HG03175 (cell line): ENCODE measurements at regions not wholly inside any gene's neighbourhood (a gene's known extent, or its start where the extent isn't known, plus 50 kb on each side); places are given as distances from the start of the nearest gene placed in this dataset.

Source experiments
- ATAC-seq: cut with Tn5 transposase; IDR thresholded peaks from one replicate; pipeline ENCODE4 v1.9.1; 2021; ENCODE audit warnings: mild to moderate bottlenecking, moderate library complexity; ENCODE audit not compliant: unreplicated experiment

DNA sequence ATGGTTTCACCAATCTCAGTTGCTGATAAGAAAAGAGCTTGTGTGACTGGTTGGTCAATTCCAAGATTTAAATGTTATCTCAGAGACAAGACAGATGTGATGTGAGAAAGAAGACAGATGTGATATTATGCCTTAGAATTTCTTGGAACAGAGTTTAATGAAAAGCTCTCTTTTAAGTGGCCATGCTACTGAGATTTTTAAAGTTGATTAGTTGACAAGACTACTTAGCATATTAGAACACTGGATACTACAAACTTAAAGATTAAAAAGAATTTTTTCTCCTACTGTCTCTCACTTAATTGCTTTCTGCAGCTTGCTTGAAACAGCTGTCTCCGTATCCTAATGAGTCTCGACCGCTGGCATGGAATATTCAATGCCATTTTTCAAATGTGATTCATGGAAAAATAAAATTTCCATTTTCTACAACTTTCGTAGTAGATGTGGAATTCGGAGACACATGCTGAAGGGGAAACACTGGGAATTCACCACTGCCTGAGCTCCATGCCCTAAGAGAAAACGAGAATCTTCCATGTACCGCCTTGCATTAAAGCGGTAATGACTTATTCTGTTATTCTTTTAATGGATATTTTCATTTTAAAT lies 634.2 kb upstream of the SETBP1 start:
- no peak for ATAC-seq

DNA sequence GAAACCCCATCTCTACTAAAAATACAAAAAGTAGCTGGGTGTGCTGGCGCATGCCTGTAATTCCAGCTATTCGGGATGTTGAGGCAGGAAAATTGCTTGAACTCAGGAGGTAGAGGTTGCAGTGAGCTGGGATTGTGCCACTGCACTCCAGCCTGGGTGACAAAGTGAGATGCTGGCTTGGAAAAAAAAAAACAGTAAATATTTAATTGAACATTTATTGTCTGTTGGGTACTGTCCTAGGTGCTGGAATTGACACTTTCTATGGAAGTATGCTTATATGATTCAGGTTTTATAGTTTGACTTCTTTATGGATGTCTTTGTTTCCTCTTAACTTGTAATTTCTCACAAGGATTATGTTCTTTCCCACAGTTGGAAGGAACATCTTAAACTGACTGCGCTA lies 633.1 kb upstream of the SETBP1 start:
- ATAC-seq, result no peak

DNA sequence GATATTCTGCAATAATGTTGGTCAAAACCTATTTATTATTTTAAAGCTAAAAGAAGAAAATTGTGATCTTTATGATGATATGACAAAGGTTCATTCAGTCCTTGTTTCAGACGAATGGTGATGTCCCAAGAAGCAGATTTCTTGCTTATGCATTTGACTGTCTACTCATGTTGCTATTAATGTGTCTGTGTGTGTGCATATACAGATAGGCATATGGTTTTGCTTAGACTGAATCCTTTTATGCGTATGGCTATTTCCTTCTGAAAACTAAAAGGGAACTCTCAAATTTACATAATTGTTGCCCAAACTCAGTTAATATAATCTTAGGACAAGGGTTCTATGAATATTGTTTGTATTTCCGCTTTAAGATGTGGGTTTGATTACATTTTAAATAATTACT lies 632.3 kb upstream of the SETBP1 start:
- no peak for ATAC-seq

DNA sequence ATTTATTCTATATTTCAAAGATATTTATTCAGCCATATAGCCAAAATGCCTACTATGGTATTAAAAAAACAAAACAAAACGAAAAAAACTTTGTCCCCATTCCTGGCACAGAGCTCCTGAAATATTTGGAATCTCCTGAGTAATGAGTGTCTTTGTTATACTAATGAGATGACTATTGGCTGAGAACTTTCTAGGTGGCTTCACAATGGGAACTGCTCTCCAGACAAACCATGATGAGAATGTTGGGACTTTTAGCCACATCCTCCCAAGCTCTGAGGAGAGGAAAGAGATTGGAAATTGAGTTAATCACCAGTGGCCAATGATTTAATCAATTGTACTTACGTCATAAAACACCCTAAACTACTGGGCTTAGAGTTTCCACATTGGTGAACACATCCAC lies 631.8 kb upstream of the SETBP1 start:
- no peak for ATAC-seq

DNA sequence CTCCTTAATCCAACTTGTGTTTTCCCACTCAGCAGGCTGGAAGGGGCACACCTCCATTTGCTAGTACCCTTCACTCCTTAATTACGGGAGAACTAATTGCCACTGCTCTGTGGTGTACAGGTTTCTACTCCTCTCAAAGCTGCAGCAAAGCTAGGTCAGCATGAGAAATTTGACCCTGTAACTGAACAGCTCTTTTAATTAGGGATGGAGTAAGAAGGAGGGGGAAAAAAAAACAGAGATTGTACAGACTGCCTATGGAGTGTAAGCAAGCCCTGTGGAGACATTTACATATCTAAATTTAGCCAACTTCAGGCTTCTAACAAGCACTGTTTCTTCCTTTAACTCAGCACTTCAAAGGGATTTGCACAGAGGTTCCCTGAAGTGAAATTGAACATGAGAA lies 629.7 kb upstream of the SETBP1 start:
- ATAC-seq, result no peak

DNA sequence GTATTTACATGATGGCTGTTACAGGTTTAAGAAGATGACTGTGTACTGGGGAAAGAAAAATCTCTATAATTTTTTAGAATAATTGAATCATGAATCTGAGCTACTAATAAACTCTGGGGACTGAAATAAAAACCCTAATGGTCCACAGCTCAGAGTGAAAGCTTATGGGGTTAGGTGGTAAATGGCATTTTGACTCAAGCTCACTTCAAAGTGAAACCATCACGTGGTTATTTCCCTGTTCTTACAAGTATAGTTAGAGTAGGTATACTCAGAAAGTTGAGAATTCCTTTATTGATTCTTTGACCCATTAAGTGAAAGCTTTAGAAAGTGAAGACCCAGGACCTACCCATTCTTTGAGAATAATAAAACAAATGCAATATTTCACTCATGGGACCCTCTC lies 626.2 kb upstream of the SETBP1 start:
- no peak for ATAC-seq

DNA sequence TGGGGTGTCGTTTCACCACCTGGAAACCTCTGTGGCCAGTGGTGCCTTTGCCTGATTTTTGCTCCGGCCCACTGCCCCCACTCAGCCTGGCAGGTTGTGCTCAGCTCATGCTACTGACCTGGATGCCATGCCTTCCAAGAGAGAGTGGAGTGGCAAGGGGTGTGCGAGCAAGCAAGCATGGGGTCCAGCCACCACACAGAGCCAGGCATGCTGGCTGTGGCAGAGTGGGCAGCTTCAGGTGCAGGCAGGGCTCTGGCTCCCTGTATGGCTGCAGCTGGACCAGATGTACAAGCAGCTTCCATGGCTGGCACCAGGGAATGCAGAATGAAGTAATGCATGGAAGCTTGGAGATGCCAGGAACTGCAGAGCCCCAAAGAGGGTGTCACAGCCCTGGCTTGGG lies 620.5 kb upstream of the SETBP1 start:
- ATAC-seq, result no peak

DNA sequence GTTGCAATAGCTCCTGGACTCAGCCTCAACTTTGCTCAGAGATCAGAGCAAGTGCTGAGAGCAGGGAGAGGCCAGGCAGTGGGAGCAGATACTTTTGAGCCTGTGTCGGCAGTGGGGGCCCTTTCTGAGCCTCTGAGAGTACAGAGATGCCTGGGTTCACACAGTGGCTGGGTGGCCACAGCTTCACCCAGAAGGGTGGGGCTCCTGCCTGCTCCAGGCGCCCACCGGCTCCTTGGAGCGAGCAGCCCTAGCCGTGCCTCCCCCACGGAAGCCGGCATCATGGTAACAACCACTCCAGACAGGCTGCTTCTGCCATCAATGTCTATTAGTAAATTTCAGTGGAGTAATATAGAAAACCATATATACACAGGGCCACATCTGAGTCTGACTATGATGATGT lies 619.2 kb upstream of the SETBP1 start:
- no peak for ATAC-seq

DNA sequence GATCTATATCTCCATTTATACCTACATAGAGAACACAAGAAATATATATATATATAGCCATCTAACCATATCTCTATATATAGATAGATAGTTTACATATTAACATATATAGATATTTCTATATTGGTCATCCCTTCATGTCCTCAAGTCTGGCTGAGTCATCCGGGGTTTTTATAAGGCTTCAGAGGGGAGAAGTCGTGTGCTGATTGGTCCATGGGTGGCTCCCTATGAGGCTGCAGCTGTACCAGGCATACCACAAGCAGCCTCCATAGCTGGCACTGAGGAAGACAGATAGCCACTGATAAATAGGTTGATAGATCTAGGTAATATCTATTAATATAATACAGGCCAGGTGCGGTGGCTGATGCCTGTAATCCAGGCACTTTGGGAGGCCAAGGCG lies 618.3 kb upstream of the SETBP1 start:
- ATAC-seq, result no peak

DNA sequence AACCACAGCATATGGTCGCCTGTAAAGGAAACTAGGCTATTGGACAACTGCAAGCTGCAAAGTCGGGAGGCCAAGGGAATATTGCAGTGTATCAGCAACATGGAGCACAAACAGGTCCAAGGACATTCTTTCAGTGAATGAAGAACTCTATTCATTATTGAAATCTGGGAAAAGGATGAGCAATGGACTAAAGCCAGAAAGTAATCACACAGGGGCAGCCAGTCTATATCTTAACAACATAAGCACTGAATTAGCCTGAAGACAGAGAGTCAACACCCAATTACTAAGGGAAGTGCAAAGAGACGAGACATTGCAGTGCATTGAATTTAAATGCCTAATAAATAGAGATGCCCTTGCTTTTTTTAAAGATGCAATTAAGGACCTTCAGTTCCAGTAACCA lies 615.5 kb upstream of the SETBP1 start:
- no peak for ATAC-seq

DNA sequence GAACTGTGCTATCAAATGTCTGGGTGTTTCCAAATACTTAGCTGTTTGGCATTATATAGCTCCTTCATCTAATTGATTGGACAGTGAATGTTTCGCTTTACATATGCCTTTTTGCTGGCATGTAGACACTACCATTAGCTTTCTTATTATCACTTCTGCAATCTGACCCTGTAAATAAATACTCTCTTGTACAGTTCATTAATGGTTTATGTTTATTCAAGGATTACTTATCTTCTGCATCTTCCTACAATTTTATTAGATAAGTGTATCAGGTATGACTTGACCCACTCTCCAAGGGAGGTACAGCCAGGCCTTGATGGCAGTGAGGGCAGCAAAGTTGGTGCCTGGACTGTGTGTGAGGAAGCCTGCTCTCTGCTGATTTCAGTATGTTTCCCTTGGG lies 614.1 kb upstream of the SETBP1 start:
- ATAC-seq, result no peak

DNA sequence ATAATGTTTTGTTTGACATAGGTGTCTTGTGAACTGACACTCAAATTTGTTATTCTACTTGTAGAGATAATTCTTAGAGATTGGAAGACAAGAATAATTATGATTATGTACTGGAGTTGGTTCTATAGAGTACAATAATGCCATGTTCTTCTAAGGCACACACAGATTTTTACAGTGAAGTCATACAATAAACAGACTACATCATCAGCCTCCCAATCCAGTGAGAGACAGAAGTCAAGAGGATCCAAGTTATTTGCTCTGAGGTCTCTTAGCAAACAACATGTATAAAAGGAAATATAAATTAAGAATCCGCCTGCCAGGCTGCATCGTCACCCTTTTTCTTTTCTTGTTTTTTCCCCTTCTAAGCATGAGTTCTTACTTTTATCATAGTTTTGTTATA lies 613.5 kb upstream of the SETBP1 start:
- ATAC-seq, result no peak

DNA sequence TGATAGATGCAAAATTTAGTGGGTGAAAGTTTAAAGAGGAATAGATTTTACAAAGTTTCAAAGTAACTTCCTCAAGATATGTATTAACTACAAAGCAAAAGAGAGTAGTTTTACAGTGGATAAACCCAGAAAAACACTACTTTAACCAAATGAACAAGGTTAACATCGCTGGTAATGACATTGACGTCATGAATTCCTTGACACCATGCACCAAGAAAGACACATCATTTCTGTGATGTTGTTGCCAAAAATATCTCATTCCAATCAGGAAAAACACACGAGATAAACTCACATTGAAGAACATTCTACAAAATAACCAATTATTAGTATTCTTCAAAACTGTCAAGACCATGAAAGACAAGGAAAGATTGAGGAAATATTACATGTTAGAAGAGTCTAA lies 605.6 kb upstream of the SETBP1 start:
- ATAC-seq, result no peak

DNA sequence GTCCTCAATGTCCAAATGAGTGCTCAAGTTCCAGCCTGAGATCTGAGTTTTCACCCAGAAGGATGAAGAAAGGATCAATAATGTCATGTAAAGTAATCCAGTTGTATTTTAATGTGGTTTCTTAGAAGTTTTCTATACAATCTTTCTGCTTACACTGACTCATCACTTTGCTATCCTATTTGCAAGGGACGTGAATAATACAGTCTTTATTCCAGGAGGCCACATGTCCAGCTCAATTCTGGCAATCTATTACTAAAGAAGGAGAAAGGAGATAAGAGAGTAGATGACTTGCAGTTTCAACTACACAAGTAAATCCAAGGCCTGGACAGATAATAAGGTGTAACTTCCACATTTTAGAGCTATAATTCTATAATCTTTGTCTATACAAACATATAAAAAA lies 601.1 kb upstream of the SETBP1 start:
- no peak for ATAC-seq

DNA sequence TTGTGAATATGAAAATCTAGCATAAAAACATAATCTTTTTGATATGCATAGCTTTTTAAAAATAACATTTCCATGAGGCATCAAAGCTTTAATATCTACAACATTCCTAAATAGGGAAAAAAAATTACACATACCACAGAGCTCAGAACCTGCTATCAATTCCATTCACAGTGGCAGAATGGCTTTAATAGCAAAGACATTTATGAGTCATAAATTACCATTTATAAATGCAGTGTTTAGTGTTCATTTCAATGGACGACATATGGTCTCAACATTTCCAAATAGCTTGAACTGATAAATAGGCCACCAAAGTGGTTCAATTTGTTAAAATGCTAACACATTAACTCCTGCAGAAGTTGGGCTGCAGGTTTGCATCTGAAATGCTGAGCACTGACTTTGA lies 600.6 kb upstream of the SETBP1 start:
- ATAC-seq, result no peak

DNA sequence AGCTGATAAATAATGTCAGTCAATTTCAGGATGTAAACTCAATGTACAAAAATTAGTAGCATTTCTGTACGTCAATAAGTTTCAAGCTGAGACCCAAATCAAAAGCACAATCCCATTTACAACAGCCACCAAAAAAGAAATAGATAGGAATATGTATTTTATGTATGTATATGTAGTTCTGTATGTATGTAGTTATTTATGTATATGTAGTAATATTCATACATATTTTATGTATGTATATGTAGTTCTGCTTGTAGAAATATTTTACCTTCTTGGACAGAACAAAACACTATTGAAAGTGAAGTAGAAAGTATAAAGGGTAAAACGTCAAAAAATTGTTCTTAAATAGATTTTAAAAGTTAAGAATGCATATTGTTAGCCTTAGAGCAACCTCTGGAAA lies 591.0 kb upstream of the SETBP1 start:
- no peak for ATAC-seq

DNA sequence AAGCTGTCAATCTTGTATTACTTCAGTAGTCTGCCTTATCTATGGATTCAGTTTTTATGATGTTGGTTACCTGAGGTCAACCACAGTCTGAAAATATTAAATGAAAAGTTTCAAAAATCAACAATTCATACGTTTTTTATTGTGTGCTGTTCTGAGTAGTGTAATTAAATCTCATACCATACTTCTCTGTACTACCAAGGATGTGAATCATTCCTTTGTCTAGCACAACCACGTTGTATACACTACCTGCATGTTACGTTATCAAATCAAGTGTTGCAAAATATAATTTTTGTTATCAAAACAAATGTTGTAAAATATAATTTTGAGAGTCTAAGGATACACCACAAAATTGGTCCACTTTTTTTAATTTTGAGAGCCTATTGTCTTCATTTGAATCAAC lies 590.2 kb upstream of the SETBP1 start:
- no peak for ATAC-seq

DNA sequence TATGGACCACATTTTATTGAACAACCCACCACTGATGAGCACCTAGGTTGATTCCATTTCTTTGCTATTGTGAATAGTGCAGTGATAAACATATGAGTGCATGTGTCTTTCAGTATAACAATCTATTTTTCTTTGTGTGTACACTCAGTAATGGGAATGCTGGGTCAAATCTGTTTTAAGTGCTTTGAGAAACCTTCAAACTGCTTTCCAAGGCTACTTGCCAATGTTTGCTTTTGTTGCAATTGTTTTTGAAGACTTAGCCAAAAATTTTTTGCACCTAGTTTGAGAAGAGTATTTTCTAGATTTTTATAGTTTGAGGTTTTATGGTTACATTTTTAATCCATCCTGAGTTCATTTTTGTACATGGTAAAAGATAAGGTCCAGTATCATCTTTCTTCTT lies 587.4 kb upstream of the SETBP1 start:
- ATAC-seq, result no peak

DNA sequence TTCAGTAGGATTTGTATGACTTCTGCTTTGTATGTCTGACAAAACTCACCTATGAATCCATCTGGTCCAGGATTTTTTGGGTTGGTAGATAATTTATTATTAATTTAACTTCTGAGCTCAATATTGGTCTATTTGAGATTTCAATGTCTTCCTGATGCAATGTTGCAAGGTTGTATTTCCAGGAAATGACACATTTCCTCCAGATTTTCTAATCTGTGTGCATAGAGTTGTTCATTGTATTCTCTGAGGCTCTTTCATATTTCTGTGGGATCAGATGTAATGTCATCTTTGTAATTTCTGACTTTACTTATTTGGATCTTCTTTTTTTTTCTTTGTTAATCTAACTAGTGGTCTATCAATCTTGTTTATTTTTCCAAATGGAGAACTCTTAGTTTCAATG lies 584.7 kb upstream of the SETBP1 start:
- ATAC-seq, result no peak

DNA sequence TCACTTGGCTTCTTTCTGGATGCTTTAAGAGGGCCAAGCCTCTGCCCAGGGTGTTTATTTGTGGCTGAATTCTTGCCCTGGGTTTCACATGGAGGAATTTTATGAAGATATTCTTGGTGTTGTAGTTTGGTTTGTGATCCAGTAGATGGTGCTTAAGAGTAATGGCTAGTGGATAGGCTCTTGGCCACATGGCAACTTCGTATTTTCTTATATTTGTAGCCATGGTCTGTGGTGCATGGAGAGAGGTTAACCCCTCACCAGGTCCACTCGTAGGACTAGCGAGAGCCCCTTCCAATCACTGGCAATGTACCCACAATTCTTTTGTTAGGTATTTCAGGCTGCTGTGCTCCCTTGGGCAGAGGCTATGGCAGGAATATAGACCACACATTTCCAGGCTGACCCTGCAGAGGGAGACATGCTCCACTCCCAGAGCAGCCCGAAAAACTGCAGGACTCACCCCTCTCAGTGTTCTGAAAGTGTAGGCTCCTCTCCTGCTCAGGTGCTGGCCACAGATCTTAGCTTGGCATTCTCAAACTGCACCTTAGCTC lies 582.1 kb upstream of the SETBP1 start:
- no peak for ATAC-seq

DNA sequence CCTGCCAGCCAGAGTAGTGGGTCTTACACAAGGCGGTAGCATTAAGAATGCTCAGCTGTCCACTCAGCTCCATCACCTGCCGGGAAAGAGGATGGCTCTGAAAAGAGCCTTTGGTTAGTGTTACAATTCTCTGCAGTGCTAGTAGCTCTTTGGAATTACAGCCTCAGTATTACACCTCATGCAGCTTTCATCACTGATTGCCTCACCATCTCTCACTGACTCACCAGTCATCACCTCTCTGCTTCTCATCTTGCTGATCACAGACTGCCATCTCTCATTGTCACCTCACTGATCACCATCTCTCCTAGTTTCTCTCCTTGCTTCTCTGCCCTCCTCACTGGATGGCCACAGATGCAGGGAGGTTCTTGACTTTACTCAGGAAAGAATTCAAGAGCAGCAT lies 573.5 kb upstream of the SETBP1 start:
- ATAC-seq, result no peak

DNA sequence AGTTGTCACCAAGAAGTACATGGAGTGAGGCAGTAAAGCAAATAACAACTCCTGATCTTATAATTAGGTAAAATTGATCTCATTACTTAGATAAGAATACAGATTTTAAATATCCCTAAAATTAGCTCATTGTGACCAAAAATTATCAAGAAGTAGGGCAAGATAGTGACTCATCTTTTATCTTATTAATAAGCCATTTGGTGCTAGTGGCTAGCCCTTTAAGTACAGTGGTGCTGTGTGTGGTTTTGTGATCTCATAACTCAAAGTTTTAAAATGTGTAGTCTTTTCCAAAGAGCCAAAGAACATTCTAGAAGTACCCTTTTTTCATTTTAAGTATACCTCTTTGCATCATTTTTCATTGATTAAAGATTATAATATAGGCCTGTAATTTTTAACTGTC lies 569.4 kb upstream of the SETBP1 start:
- ATAC-seq, result no peak

DNA sequence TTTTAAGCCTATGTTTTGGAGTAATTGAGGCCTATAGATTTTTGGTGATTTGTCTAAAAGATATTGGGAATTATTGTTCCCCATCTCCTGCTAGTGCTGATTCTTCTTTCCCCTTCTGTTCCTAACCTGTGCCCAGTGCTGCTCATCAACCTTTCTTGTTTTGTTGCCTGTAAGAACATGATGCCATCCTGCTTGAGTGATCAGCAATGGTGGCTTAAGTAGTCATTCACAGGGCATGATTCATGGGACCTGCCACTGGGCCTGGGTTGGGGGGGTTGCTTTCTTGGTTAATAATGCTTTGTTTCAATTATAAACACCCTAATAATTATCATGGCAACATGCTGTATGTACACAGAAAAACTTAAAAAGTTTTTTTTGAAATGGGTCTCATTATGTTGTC lies 562.9 kb upstream of the SETBP1 start:
- no peak for ATAC-seq

DNA sequence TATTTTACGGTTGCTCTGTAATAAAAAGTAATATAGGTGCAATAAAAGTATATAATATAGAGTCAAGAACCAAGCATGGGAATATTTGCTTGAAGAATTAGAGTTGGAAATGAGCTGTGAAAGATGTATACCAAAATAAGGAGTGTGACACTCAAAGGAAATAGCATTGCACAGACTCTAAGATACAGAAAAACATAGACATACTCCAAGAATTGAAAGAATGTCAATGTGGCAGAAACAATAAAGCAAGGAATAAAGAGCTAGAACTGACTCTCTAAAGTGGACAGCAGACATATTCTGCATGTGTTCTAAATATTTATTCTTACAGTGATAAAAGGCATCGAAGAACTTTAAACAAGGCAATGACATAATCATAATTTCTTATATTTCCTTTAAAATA lies 561.1 kb upstream of the SETBP1 start:
- no peak for ATAC-seq
